Mesendoderm (in vitro differentiated cells): ENCODE measurements at regions not wholly inside any gene's neighbourhood (a gene's known extent, or its start where the extent isn't known, plus 50 kb on each side); places are given as distances from the start of the nearest gene placed in this dataset.

Experiments used
- DNase-seq: peaks from one replicate; pipeline ENCODE4 v3.0.0; 2013
- H2AK5ac ChIP-seq: 2 replicates; pipeline ENCODE4 v1.6.1; 2013; ENCODE audit warnings: low read length, inconsistent platforms
- H2BK120ac ChIP-seq: 2 replicates; pipeline ENCODE4 v1.6.1; 2013; ENCODE audit warnings: low read depth, mild to moderate bottlenecking, low read length, moderate library complexity, mixed read lengths
- H2BK15ac ChIP-seq: replicated peaks from 2 replicates; pipeline ENCODE4 v1.6.1; 2013; ENCODE audit warnings: low read depth, mild to moderate bottlenecking, moderate library complexity
- H2BK5ac ChIP-seq: 2 replicates; pipeline ENCODE4 v1.6.1; 2013; ENCODE audit warnings: low read length, inconsistent platforms
- H3K18ac ChIP-seq: 2 replicates; pipeline ENCODE4 v1.6.1; 2013; ENCODE audit warnings: mild to moderate bottlenecking, low read length, mixed read lengths
- H3K23ac ChIP-seq: one replicate; pipeline ENCODE4 v1.6.1; 2013; ENCODE audit warnings: low read length
- H3K27ac ChIP-seq: 2 replicates; pipeline ENCODE4 v1.5.1; 2013; ENCODE audit warnings: low read depth, mild to moderate bottlenecking, inconsistent platforms, low read length, moderate library complexity
- H3K27me3 ChIP-seq: 2 replicates; pipeline ENCODE4 v1.6.1; 2013; ENCODE audit warnings: low read length, control low read depth, mild to moderate bottlenecking, inconsistent platforms; ENCODE audit not compliant: insufficient read depth, poor library complexity
- H3K36me3 ChIP-seq: 2 replicates; pipeline ENCODE4 v1.6.1; 2013; ENCODE audit warnings: low read length, inconsistent platforms; ENCODE audit not compliant: control insufficient read depth, insufficient read depth
- H3K4ac ChIP-seq: one replicate; pipeline ENCODE4 v1.6.1; 2013; ENCODE audit warnings: low read depth, mild to moderate bottlenecking, low read length, moderate library complexity
- H3K4me1 ChIP-seq: 2 replicates; pipeline ENCODE4 v1.6.1; 2013; ENCODE audit warnings: low read depth, low read length, inconsistent platforms; ENCODE audit not compliant: control insufficient read depth
- H3K4me2 ChIP-seq: 2 replicates; pipeline ENCODE4 v1.6.1; 2013; ENCODE audit warnings: low read length
- H3K4me3 ChIP-seq: 2 replicates; pipeline ENCODE4 v1.5.1; 2013; ENCODE audit warnings: mild to moderate bottlenecking, low read length
- H3K56ac ChIP-seq: one replicate; pipeline ENCODE4 v1.6.1; 2013; ENCODE audit warnings: low read length
- H3K79me1 ChIP-seq: 2 replicates; pipeline ENCODE4 v1.6.1; 2013; ENCODE audit warnings: low read length, inconsistent platforms
- H3K79me2 ChIP-seq: 2 replicates; pipeline ENCODE4 v1.6.1; 2013; ENCODE audit warnings: mild to moderate bottlenecking, low read length; ENCODE audit not compliant: control insufficient read depth, insufficient read depth
- H3K9ac ChIP-seq: 2 replicates; pipeline ENCODE4 v1.6.1; 2013; ENCODE audit warnings: low read length, inconsistent platforms
- H4K5ac ChIP-seq: one replicate; pipeline ENCODE4 v1.6.1; 2013; ENCODE audit warnings: low read length
- H4K8ac ChIP-seq: one replicate; pipeline ENCODE4 v1.6.1; 2013; ENCODE audit warnings: low read depth, mild to moderate bottlenecking, control low read depth, low read length, moderate library complexity
- WGBS: extraction: QIAGEN DNeasy Blood & Tissue Kit; methylation state at CpG from one replicate; pipeline ENCODE4 v1.1.7; 2013; ENCODE audit warnings: low lambda C conversion rate, missing lambda C conversion rate; ENCODE audit not compliant: insufficient coverage; ENCODE audit errors: extremely low coverage; 5-methylcytosine and 5-hydroxymethylcytosine counted together

GRCh38 chr9:118613996-118614395, 755.2 kb downstream of the BRINP1 start:
- H3K27ac ChIP-seq, result no peak overlapping the region
- no peaks in the 10 kb centered on the region for H3K27me3 ChIP-seq
- H3K18ac ChIP-seq, result no peak overlapping the region
- WGBS, result no CpG with 5 or more reads among the region's 1 CpG
- no peak overlapping the region for H3K4me3 ChIP-seq
- no peak overlapping the region for H3K23ac ChIP-seq
- H2BK5ac ChIP-seq, result no peak overlapping the region
- no peaks in the 10 kb centered on the region for H3K79me2 ChIP-seq
- H2BK120ac ChIP-seq, result no peak overlapping the region
- no peak overlapping the region for H3K4me2 ChIP-seq
- H3K9ac ChIP-seq, result no peak overlapping the region
- no peak overlapping the region for H3K4ac ChIP-seq
- DNase-seq, result no peak
- no peak overlapping the region for H2AK5ac ChIP-seq
- H3K4me1 ChIP-seq, result no peaks in the 10 kb centered on the region
- no peaks in the 10 kb centered on the region for H3K36me3 ChIP-seq
- H3K56ac ChIP-seq, result no peak overlapping the region
- H2BK15ac ChIP-seq, result no peak overlapping the region
- no peak overlapping the region for H4K8ac ChIP-seq
- H4K5ac ChIP-seq, result no peak overlapping the region
- H3K79me1 ChIP-seq, result no peaks in the 10 kb centered on the region

GRCh38 chr9:118618084-118618483, 751.2 kb downstream of the BRINP1 start:
- Histone ChIP-seq H3K27me3 (no peaks in the 10 kb centered on the region), H3K4me1 (no peaks in the 10 kb centered on the region), H3K36me3 (no peaks in the 10 kb centered on the region), H3K18ac (no peak overlapping the region), H2AK5ac (no peak overlapping the region), H3K27ac (no peak overlapping the region), H2BK120ac (no peak overlapping the region), H3K56ac (no peak overlapping the region), H3K79me1 (no peaks in the 10 kb centered on the region), H3K4ac (no peak overlapping the region), H2BK5ac (no peak overlapping the region), H3K4me2 (no peak overlapping the region), H4K5ac (no peak overlapping the region), H3K4me3 (no peak overlapping the region), H3K79me2 (no peaks in the 10 kb centered on the region), H3K9ac (no peak overlapping the region), H3K23ac (no peak overlapping the region), H2BK15ac (no peak overlapping the region), H4K8ac (no peak overlapping the region)
- DNase-seq, result no peak
- no CpG with 5 or more reads among the region's 1 CpG for WGBS

- no CpG with 5 or more reads among the region's 2 CpGs for WGBS
Measured at GRCh38 chr9:118618849-118619248, 750.4 kb downstream of the BRINP1 start.

GRCh38 chr9:118624608-118625007, 744.6 kb downstream of the BRINP1 start:
- H4K5ac ChIP-seq, result no peak overlapping the region
- no peak overlapping the region for H3K4ac ChIP-seq
- no peak overlapping the region for H3K18ac ChIP-seq
- no peaks in the 10 kb centered on the region for H3K27me3 ChIP-seq
- no peak overlapping the region for H2AK5ac ChIP-seq
- no CpG with 5 or more reads among the region's 3 CpGs for WGBS
- DNase-seq, result no peak
- no peak overlapping the region for H3K56ac ChIP-seq
- H2BK15ac ChIP-seq, result no peak overlapping the region
- no peaks in the 10 kb centered on the region for H3K79me2 ChIP-seq
- H3K4me2 ChIP-seq, result no peak overlapping the region
- no peak overlapping the region for H3K23ac ChIP-seq
- H2BK5ac ChIP-seq, result no peak overlapping the region
- no peaks in the 10 kb centered on the region for H3K79me1 ChIP-seq
- no peak overlapping the region for H2BK120ac ChIP-seq
- no peaks in the 10 kb centered on the region for H3K4me1 ChIP-seq
- no peak overlapping the region for H3K9ac ChIP-seq
- no peak overlapping the region for H4K8ac ChIP-seq
- no peak overlapping the region for H3K27ac ChIP-seq
- H3K36me3 ChIP-seq, result no peaks in the 10 kb centered on the region
- no peak overlapping the region for H3K4me3 ChIP-seq

More at GRCh38 chr9:118618849-118619248, 750.4 kb downstream of the BRINP1 start:
- H4K8ac ChIP-seq, result no peak overlapping the region
- H3K4me2 ChIP-seq, result no peak overlapping the region
- no peak overlapping the region for H2BK5ac ChIP-seq
- no peak overlapping the region for H3K18ac ChIP-seq
- H3K79me2 ChIP-seq, result no peaks in the 10 kb centered on the region
- H3K4me1 ChIP-seq, result no peaks in the 10 kb centered on the region
- no peaks in the 10 kb centered on the region for H3K27me3 ChIP-seq
- no peak overlapping the region for H2BK120ac ChIP-seq
- no peak for DNase-seq
- no peak overlapping the region for H3K4ac ChIP-seq
- no peaks in the 10 kb centered on the region for H3K79me1 ChIP-seq
- H3K56ac ChIP-seq, result no peak overlapping the region
- H3K27ac ChIP-seq, result no peak overlapping the region
- H3K23ac ChIP-seq, result no peak overlapping the region
- H2BK15ac ChIP-seq, result no peak overlapping the region
- H3K36me3 ChIP-seq, result no peaks in the 10 kb centered on the region
- no peak overlapping the region for H2AK5ac ChIP-seq
- no peak overlapping the region for H4K5ac ChIP-seq
- H3K9ac ChIP-seq, result no peak overlapping the region
- H3K4me3 ChIP-seq, result no peak overlapping the region

GRCh38 chr9:118630079-118630478, 739.2 kb downstream of the BRINP1 start:
- no CpG with 5 or more reads among the region's 2 CpGs for WGBS
- no peak for DNase-seq
- H3K79me2 ChIP-seq, result no peaks in the 10 kb centered on the region
- no peak overlapping the region for H2AK5ac ChIP-seq
- H2BK120ac ChIP-seq, result no peak overlapping the region
- no peak overlapping the region for H4K5ac ChIP-seq
- H3K27me3 ChIP-seq, result no peaks in the 10 kb centered on the region
- H4K8ac ChIP-seq, result no peak overlapping the region
- no peaks in the 10 kb centered on the region for H3K4me1 ChIP-seq
- H3K79me1 ChIP-seq, result no peaks in the 10 kb centered on the region
- no peak overlapping the region for H3K9ac ChIP-seq
- no peak overlapping the region for H3K18ac ChIP-seq
- H3K23ac ChIP-seq, result no peak overlapping the region
- H3K4me2 ChIP-seq, result no peak overlapping the region
- no peak overlapping the region for H3K27ac ChIP-seq
- no peak overlapping the region for H3K4ac ChIP-seq
- no peak overlapping the region for H3K56ac ChIP-seq
- no peak overlapping the region for H2BK15ac ChIP-seq
- H2BK5ac ChIP-seq, result no peak overlapping the region
- no peaks in the 10 kb centered on the region for H3K36me3 ChIP-seq
- H3K4me3 ChIP-seq, result no peak overlapping the region

- no peak overlapping the region for H3K4ac ChIP-seq
- no peak overlapping the region for H3K56ac ChIP-seq
- DNase-seq, result no peak
- H2BK5ac ChIP-seq, result no peak overlapping the region
- no peak overlapping the region for H3K4me3 ChIP-seq
- H3K79me2 ChIP-seq, result no peaks in the 10 kb centered on the region
- no peak overlapping the region for H2BK120ac ChIP-seq
- no peak overlapping the region for H4K5ac ChIP-seq
- H3K18ac ChIP-seq, result no peak overlapping the region
- H3K23ac ChIP-seq, result no peak overlapping the region
- no peaks in the 10 kb centered on the region for H3K36me3 ChIP-seq
- H3K27me3 ChIP-seq, result no peaks in the 10 kb centered on the region
- no peaks in the 10 kb centered on the region for H3K4me1 ChIP-seq
- H3K9ac ChIP-seq, result no peak overlapping the region
- H4K8ac ChIP-seq, result no peak overlapping the region
- H3K4me2 ChIP-seq, result no peak overlapping the region
- no CpG with 5 or more reads among the region's 2 CpGs for WGBS
- H2BK15ac ChIP-seq, result no peak overlapping the region
- no peak overlapping the region for H3K27ac ChIP-seq
- H3K79me1 ChIP-seq, result no peaks in the 10 kb centered on the region
- H2AK5ac ChIP-seq, result no peak overlapping the region
Measured at GRCh38 chr9:118630931-118631595, 738.2 kb downstream of the BRINP1 start.
